GM21528 (cell line): ENCODE measurements at regions not wholly inside any gene's neighbourhood (a gene's known extent, or its start where the extent isn't known, plus 50 kb on each side); places are given as distances from the start of the nearest gene placed in this dataset.

ENCODE experiments used
- ATAC-seq: cut with Tn5 transposase; IDR thresholded peaks from one replicate; pipeline ENCODE4 v1.9.1; 2021; ENCODE audit warnings: mild to moderate bottlenecking, moderate library complexity; ENCODE audit not compliant: unreplicated experiment, low FRiP score

DNA sequence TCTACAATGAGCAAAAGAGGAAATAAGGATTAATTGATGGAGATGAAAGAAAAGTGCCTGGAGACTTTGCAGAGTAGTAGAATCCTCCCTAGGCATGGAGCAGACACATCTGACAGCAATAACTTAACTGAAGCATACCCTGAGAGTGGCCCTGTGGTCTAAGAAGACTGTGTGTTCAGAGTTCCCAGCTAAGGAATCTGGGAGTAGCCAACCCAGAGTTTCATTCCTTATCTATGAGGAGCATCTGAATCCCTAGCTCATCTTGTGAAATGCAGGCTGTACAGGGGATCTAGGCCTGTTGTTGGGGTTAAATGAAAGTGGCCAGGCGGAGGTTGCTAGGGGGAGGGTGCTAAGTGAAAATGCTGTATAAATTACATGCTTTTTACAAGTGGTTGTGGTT is 233.1 kb upstream of the FBXL7 start:
- ATAC-seq: no peak

- no peak for ATAC-seq
Measured at GRCh38 chr5:15266229-15266628, 233.8 kb upstream of the FBXL7 start.

GRCh38 chr5:15263942-15264341 is 236.0 kb upstream of the FBXL7 start:
- ATAC-seq: no peak

DNA sequence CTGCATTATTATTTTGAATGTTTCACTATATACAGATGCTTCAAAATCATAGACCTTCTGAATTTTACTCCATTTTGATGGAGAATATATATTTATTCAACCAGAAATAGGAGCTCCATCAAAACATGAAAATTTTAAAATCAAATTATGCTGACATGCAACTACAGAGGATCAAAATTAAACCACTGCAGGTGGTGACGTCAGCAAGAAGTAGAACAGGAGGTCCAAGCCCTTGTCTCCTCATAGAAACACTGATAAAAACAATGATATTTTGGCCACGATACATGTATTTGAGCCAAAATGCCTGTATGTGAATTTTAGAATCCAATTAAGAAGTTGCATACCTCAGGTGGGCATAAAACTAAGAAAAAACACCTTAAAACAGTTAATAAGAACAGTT is 236.6 kb upstream of the FBXL7 start:
- ATAC-seq: no peak

DNA sequence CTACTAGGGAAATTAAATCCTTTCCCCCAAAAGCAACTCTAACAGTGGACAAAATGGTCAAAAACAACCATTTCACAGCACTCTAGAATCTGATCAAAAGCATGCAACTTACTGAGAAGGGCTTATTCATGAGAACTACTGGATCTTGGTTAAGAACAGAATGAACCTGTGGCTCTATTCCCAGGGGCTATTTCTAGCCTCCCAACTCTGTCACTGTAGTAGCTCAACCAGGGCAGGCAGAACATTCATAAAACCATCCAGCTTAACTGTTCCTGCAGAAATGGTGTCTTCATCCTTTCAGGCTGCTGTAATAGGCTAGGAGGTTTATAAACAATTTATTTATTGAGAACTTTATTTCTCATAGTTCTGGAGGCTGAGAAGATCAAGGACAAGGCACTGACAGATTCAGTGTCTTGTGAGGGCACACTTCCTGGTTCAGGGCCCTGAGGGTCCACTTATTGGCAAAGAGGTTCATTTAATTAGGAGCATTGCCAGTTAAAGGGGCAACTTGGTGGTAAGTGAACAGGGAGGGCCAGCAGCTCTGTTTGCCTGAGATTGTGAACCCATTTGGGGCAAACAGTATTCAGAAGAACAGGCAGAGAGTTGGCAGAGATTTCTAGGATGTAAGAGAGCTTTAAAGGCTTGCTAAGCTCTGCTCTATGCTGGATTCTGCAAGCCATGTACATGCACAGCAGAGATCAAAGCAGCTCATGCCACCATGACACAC is 238.5 kb upstream of the FBXL7 start:
- no peak for ATAC-seq

- ATAC-seq: no peak
Measured at GRCh38 chr5:15260356-15261268, 239.4 kb upstream of the FBXL7 start.

GRCh38 chr5:15256485-15256884 is 243.5 kb upstream of the FBXL7 start:
- ATAC-seq: no peak

- no peak for ATAC-seq
Measured at GRCh38 chr5:15255576-15255975, 244.4 kb upstream of the FBXL7 start.

DNA sequence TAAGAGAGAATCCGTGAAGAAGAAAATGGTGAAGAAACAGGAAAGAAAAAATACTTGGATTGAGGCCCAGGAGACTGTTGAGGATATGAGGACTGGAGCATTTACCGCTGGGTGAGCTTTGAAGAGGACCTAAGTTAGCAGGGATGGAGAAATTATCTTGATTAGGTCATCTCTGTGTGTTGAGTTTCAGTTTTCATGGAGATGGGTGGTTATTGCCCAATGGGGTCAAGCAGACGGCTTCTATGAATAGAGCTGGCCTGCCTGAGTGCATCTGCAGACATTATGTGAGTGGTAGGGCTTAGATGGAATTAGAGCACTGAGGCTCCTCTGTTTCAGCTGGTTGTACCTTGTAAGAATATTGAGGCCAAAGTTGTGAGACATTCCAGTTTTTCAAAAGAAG is 245.4 kb upstream of the FBXL7 start:
- no peak for ATAC-seq

GRCh38 chr5:15252331-15252730 is 247.6 kb upstream of the FBXL7 start:
- ATAC-seq: no peak

- ATAC-seq: no peak
Measured at GRCh38 chr5:15249152-15249551, 250.8 kb upstream of the FBXL7 start.

- ATAC-seq: no peak
Measured at GRCh38 chr5:15248731-15249130, 251.2 kb upstream of the FBXL7 start.

GRCh38 chr5:15245913-15246312 is 254.1 kb upstream of the FBXL7 start:
- ATAC-seq: no peak

DNA sequence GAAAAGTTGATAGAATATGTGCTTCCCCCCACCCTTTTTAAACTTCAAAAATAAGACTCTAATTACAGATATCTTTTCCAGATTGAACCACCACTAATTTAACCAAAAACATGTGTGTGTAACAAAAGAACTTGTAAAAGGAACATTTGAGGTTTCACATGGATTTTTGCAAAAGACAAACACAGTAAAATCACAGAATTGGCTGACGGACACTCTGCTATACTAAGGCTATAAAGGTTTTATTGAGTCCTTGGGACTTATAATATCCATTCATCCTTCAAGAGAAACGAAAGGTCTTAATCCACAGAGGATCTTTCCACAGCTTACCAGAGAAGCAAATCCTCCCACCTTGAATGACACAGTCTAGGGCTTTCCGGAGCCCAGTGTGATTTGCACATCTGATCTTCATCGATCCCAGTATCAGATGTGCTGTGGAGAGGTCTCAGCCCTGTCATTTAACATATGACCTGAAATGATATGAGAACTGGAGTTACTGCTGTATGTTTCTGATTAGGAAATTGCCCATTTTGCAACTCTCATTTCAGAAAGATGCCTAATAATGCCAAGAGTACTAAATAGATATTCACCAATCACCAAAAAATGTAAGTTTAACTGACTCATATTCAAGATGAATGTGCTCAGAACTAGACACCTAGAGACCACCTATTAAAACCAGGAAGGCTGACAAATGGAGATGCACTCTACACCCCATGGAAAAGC is 256.5 kb upstream of the FBXL7 start:
- no peak for ATAC-seq

DNA sequence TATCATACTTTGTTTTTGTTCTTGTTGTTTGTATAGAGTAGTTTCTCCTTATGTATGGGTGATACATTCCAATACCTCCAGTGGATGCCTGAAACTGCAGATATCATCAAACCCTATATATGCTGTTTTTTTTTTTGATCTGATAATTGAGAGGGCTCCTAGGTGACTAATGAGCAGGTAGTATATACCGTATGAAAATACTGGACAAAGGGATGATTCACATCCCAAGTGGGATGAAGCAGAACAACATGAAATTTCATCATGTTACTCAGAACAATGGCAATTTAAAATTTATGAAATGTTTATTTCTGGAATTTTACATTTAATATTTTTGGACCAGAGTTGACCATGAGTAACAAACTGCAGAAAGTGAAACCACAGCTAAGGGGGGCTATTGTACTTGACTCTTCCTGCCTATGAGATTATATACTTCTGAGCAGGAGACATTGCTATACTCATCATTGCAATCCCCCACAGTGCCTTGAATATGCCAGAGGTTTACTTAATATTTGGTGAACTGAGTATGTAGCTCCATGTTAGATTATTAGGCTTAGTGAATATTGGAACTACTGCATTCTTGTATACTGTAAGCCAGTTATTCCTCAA is 258.7 kb upstream of the FBXL7 start:
- no peak for ATAC-seq

DNA sequence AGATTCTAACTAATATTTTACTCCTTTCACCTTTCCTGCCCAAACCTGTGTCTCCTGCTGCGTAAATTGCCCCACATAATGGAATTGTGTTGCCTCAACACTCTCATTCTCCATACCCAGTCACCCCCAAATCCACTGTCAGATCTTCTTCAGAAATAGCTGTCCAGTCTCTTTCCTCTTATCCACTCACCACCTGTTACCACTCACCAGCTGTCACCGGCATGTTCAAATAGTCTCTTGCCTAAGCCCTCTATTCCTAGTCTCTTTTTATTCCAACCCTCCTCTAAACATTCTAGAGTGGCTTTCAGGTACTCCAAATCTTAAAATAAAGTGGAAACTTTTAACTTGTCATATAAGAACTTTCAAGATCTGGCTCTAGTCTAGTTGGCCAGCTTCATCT is 262.0 kb upstream of the FBXL7 start:
- ATAC-seq: no peak

GRCh38 chr5:15236911-15237508 is 263.0 kb upstream of the FBXL7 start:
- no peak for ATAC-seq

DNA sequence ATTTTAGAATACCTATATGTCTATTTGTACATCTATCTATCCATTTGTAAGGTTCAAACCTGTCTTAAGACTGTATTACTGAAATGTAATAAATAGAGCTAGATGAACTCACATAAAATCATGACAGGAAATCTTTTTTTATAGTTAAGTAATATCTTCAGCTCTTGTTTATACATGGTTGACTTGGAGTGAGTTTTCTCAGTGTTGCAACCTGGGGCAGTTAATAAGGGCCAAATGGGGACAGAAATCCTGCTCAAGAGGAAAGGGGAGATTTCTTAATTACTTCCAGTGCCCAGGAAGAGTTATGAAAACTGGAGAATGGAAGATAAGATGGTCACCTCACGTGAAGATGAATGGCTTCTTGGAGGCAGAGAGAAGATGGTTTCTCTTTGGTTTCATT is 265.1 kb upstream of the FBXL7 start:
- no peak for ATAC-seq

- ATAC-seq: no peak
Measured at GRCh38 chr5:15234366-15234765, 265.6 kb upstream of the FBXL7 start.

DNA sequence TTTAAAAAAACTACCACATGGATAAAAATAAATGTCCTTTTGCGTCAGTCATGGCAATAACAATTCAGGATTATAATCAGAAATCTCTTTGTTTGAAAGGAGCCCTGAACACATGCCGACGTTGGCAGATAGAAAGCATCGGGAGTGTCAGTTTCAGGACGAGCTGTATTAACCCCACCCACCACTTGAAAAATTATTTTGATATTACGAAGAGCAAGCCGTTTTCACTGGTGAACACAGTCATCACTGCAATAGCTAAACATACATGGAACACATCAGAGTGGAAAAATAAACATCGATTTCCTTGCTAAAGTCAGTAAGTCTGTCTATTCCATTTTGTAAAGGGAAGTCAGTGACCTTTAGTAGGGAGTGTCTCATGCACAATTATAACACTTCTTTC is 266.4 kb upstream of the FBXL7 start:
- ATAC-seq: no peak
